GM23338 (cell line): ENCODE measurements at regions not wholly inside any gene's neighbourhood (a gene's known extent, or its start where the extent isn't known, plus 50 kb on each side); places are given as distances from the start of the nearest gene placed in this dataset.

Source experiments
- CREB1 ChIP-seq: fragments of 250-450 bp; sonication (Bioruptor Pico); IDR thresholded peaks from 2 replicates; pipeline ENCODE4 v1.5.0; 2020; ENCODE audit warnings: low read depth, mild to moderate bottlenecking, moderate library complexity
- EZH2 ChIP-seq: fragments of 200-600 bp; sonication (generic); IDR thresholded peaks from one replicate; pipeline ENCODE4 v1.8.0; 2017; ENCODE audit warnings: antibody characterized with exemption, mild to moderate bottlenecking, low read depth; ENCODE audit not compliant: unreplicated experiment
- JUNB ChIP-seq: IDR thresholded peaks from one replicate; pipeline ENCODE4 v1.6.1; 2016; ENCODE audit warnings: antibody characterized with exemption; ENCODE audit not compliant: unreplicated experiment
- NANOG ChIP-seq: IDR thresholded peaks from 2 replicates; pipeline ENCODE4 v1.6.1; 2016; ENCODE audit warnings: antibody characterized with exemption, borderline replicate concordance
- POLR2AphosphoS5 ChIP-seq: IDR thresholded peaks from 2 replicates; pipeline ENCODE4 v1.6.1; 2016; ENCODE audit warnings: antibody characterized with exemption, low read depth
- STAT1 ChIP-seq: IDR thresholded peaks from one replicate; pipeline ENCODE4 v1.6.1; 2016; ENCODE audit warnings: antibody characterized with exemption; ENCODE audit not compliant: unreplicated experiment
- TF ChIP-seq, protein P1 (sequence below), 2 experiments: fragments of 200-600 bp in 1 of 2; sonication (generic) in 1 of 2; conservative IDR thresholded peaks; 2 replicates each; pipeline versions ENCODE4 v1.5.1 to v1.6.1; 2016 to 2017; ENCODE audit warnings: antibody characterized with exemption in 2 of 2, low read depth in 2 of 2, mild to moderate bottlenecking in 2 of 2, moderate library complexity in 1 of 2
- TF ChIP-seq, protein P2 (sequence below): IDR thresholded peaks from one replicate; pipeline ENCODE4 v1.6.1; 2018; ENCODE audit warnings: antibody characterized with exemption; ENCODE audit not compliant: unreplicated experiment
- TF ChIP-seq, protein P3 (sequence below): IDR thresholded peaks from 2 replicates; pipeline ENCODE4 v1.6.1; 2016; ENCODE audit warnings: antibody characterized with exemption

DNA sequence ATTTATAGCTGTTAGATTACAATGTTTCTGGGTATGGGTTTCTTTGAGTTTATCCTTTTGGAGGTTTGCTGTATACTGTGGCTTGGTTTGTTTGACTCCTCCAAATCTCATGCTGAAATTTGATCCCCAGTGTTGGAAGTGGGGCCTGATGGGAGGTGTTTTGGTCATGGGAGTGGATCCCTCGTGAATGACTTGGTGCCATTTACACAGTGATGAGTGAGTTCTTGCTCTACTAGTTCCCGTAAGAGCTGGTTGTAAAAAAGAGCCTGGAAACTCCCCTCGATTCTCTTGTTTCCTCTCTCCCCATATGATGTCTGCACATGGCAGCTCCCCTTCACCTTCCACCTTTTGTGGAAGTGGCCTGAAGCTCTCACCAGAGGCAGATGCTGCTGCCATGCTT, 324.1 kb downstream of the C7orf25 start:
- TF ChIP-seq, protein P1, sequence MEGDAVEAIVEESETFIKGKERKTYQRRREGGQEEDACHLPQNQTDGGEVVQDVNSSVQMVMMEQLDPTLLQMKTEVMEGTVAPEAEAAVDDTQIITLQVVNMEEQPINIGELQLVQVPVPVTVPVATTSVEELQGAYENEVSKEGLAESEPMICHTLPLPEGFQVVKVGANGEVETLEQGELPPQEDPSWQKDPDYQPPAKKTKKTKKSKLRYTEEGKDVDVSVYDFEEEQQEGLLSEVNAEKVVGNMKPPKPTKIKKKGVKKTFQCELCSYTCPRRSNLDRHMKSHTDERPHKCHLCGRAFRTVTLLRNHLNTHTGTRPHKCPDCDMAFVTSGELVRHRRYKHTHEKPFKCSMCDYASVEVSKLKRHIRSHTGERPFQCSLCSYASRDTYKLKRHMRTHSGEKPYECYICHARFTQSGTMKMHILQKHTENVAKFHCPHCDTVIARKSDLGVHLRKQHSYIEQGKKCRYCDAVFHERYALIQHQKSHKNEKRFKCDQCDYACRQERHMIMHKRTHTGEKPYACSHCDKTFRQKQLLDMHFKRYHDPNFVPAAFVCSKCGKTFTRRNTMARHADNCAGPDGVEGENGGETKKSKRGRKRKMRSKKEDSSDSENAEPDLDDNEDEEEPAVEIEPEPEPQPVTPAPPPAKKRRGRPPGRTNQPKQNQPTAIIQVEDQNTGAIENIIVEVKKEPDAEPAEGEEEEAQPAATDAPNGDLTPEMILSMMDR (conservative IDR thresholded peaks at IDR 0.05; ENCODE audit: low read depth in 2 of 2) = no peak
- TF ChIP-seq POLR2AphosphoS5 (no peak), CREB1 (CRISPR knock-in tag) (no peak), EZH2 (no peak), JUNB (no peak), NANOG (no peak), STAT1 (no peak)
- TF ChIP-seq, protein P2, sequence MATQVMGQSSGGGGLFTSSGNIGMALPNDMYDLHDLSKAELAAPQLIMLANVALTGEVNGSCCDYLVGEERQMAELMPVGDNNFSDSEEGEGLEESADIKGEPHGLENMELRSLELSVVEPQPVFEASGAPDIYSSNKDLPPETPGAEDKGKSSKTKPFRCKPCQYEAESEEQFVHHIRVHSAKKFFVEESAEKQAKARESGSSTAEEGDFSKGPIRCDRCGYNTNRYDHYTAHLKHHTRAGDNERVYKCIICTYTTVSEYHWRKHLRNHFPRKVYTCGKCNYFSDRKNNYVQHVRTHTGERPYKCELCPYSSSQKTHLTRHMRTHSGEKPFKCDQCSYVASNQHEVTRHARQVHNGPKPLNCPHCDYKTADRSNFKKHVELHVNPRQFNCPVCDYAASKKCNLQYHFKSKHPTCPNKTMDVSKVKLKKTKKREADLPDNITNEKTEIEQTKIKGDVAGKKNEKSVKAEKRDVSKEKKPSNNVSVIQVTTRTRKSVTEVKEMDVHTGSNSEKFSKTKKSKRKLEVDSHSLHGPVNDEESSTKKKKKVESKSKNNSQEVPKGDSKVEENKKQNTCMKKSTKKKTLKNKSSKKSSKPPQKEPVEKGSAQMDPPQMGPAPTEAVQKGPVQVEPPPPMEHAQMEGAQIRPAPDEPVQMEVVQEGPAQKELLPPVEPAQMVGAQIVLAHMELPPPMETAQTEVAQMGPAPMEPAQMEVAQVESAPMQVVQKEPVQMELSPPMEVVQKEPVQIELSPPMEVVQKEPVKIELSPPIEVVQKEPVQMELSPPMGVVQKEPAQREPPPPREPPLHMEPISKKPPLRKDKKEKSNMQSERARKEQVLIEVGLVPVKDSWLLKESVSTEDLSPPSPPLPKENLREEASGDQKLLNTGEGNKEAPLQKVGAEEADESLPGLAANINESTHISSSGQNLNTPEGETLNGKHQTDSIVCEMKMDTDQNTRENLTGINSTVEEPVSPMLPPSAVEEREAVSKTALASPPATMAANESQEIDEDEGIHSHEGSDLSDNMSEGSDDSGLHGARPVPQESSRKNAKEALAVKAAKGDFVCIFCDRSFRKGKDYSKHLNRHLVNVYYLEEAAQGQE = no peak
- TF ChIP-seq, protein P3, sequence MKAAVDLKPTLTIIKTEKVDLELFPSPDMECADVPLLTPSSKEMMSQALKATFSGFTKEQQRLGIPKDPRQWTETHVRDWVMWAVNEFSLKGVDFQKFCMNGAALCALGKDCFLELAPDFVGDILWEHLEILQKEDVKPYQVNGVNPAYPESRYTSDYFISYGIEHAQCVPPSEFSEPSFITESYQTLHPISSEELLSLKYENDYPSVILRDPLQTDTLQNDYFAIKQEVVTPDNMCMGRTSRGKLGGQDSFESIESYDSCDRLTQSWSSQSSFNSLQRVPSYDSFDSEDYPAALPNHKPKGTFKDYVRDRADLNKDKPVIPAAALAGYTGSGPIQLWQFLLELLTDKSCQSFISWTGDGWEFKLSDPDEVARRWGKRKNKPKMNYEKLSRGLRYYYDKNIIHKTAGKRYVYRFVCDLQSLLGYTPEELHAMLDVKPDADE = no peak
